ENCODE measurements at regions not wholly inside any gene's neighbourhood (a gene's known extent, or its start where the extent isn't known, plus 50 kb on each side); places are given as distances from the start of the nearest gene placed in this dataset.
A peak's percentile ranks its signal among the peaks of the same experiment; 100 is the strongest.

DNA sequence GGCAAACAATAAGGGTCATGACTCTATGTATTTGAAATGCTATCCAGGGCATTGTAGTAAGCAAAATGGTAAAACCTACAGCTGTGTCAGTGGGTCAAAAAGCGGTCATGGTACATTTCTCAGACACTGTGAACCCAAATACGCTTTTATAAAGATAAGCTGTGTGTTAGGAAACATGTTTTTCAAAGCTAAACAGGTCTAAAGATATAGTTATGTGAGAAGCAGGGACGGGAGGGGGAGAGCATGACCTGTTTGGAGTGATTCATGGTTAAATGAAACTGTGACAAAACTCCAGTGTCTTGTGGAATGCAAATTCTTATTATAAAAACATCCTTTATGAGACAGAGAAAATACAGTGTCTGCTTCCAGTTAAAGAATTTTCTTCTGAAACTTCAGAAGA, 205.4 kb upstream of the BMP2 start:
- DNase-seq (ENCODE audit: low spot score) = peak; percentile 14

- no peak for DNase-seq (ENCODE audit: low spot score)
Observed at GRCh38 chr20:6560978-6561377, 206.5 kb upstream of the BMP2 start.

GRCh38 chr20:6559791-6560190, 207.7 kb upstream of the BMP2 start:
- DNase-seq (ENCODE audit: low spot score) = no peak

GRCh38 chr20:6558341-6558740, 209.1 kb upstream of the BMP2 start:
- no peak for DNase-seq (ENCODE audit: low spot score)

DNA sequence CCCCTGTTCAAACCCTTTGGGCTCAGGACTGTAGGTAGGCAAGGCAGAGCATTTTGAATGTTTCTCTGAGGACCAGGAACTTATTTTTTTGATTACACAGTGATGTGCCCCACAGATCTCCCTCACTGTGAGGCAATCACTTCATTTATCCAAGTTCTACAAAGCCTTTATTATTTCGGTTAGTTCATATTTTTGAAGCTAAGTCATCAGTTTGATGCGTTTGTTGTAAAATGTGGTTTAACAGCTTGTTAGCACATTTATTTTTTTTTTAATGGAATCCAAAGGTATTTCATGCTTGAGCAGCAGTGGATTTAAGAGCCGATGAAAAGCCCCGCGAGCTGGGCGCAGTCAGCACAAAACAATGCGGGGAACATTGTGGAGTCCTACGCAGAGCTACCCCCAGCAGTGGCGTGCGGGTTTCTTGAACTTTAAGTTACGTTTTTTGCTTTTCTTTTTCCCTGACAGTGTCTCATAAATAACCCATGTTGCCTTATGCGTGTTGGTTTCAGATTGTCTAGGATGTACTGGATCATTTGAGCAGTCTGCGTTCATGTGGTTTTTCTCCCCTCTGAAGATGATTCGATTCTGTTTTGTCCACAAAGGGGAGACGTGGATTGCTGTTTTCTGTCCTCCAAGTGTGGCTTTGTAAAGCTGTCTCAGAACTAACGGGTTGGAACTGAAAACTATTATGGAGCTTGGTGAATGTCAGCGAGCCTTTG, 233.6 kb upstream of the BMP2 start:
- peak; percentile 49 for DNase-seq (ENCODE audit: low spot score)

DNA sequence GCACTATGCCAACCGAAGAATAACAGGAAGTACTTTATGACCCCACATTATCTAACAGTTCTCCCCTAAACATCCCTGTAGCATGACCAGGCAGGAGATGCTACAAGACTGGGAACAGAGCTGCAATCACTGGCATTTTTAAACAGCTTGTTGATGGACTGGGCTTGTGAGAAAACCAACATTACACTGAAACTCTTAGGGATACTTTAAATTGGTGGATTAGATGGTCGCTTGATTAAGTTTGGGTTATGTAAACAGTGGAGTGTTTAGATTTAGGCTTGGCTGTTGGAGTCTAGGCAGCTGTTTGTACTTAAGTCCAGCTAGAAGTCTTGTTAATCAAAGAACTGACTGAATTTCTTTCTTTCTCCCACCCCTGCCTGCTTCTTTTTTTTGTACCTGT, 234.1 kb upstream of the BMP2 start:
- DNase-seq (ENCODE audit: low spot score) = peak; percentile 26

DNA sequence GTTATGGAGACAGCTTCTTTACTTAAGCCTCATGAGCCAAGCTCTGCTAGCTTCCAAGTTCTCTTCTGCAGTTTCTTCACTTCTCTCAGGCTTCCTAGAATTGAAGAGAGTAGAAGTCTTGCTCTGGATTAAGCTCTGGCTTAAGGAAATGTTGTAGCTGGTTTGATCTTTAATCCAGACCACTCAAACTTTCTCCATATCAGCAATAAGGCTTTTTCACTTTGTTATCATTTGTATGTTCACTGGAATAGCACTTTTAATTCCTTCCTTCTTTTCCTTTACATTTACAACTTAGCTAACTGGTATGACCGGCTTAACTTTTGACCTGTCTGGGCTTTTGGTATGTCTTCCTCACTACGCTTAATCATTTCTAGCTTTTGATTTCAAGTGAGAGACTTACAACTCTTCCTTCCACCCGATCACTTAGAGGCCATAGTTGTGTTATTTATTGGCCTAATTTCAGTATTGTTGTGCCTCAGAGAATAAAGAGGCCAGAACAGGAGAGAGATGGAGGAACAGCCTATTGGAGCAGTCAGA, 236.6 kb upstream of the BMP2 start:
- DNase-seq (ENCODE audit: low spot score) = no peak

DNA sequence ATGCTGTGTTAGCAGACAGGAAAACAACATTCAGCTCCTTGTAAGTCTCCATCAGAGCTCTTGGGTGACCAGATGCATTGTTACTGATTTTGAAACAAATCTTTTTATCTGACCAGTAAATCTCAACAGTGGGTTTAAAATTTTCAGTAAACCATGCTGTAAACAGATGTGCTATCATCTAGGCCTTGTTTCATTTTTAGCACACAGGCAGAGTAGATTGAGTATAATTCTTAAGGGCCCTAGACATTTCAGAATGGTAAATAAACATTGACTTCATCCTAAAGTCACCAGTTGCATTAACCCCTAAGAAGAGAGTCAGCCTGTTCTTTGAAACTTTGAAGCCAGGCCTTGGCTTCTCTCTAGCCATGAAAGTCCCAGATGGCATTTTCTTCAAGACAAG, 237.2 kb upstream of the BMP2 start:
- no peak for DNase-seq (ENCODE audit: low spot score)

DNA sequence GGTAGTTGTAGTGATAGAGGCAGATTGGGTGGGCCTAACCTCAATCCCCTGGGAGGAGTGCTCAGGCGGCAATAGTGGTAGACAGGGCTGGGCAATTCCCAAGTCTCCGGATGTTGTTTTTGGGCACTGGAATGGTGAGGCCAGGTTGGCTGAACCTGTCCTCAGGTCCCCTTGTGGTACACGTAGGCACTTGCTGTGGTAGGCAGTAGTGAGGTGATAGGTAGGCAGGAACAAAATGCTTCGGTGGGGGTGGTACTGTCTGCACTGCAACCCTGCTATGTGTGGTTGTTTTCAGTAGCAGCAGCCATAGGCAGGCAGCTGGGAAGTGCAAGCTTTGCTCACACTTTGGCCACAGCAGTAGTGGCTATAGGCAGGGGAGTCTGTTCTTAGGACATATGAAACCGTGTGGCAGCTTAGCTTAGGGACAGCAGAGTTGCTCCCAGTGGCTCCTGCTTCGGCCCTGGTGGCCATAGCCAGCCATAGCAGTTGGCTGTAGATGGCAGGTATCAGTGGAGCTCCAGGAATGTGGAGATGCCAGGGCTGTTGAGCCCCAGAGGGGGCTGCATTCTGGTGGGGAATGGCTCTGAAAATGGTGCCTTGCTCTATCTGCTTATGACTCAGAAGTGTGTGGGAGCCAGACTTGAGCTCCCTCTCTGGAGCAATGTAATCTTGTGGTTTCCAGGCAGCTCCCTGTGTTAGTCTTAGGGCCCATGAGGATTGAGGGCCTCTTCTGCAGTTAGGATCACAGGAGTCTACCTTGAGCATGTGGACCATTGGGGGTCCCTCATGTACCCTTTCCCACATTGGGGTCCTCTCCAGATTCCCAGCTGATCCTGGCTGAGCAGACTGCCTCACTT, 241.8 kb upstream of the BMP2 start:
- DNase-seq (ENCODE audit: low spot score) = no peak

DNA sequence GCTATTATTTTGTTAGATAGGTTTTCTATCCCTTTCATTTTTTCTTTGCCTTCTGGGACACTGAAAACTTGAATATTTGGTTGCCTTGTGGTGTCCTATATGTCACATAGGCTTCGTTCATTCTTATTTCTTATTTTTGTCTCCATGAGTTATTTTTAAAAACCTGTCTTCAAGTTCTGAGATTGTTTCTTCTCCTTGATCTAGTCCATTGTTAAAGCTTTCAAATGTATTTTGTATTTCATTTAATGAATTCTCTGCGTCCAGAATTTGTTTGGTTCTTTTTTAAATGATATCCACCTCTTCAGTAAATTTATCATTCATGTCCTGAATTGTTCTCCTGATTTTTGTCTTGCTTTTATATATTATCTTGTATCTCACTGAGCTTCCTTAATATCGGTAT, 243.2 kb upstream of the BMP2 start:
- DNase-seq (ENCODE audit: low spot score) = no peak

DNA sequence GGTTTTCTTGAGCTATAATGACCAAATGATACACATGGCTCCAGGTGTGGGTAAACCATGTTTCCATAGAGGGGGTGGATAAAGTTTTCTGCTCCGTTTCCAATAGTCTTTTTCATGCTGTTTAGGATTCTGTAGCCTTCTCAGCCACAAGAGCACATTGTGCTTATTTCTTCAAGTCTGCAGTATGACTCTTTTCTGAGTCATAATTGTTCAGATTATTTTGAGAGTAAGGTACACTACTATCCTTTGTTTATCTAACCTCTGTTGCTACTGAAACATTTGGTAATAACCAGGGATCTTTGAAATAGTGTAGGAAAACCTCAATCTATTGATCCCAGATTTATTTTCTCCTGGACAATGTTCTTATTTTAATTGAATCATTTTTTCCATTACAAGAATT, 247.9 kb upstream of the BMP2 start:
- DNase-seq (ENCODE audit: low spot score) = peak; percentile 20

GRCh38 chr20:6515261-6515660, 252.2 kb upstream of the BMP2 start:
- DNase-seq (ENCODE audit: low spot score) = no peak

DNA sequence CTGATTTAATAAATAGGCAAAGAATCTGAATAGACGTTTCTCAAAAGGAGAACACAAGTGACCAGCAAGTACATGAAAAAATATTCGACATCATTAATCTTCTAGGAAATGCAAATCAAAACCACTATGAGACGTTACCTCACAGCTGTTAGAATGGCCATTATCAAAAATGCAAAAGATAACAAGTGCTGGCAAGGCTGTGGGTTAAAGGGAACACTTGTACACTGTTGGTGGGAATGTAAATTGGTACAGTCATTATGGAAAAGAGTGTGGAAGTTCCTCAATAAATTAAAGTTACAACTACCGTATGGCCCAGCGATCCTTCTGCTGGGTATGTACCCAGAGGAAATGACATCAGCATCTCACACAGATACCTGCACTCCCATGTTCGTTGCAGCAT, 253.9 kb upstream of the BMP2 start:
- no peak for DNase-seq (ENCODE audit: low spot score)

GRCh38 chr20:6509374-6509773, 258.1 kb upstream of the BMP2 start:
- DNase-seq (ENCODE audit: low spot score) = no peak

DNA sequence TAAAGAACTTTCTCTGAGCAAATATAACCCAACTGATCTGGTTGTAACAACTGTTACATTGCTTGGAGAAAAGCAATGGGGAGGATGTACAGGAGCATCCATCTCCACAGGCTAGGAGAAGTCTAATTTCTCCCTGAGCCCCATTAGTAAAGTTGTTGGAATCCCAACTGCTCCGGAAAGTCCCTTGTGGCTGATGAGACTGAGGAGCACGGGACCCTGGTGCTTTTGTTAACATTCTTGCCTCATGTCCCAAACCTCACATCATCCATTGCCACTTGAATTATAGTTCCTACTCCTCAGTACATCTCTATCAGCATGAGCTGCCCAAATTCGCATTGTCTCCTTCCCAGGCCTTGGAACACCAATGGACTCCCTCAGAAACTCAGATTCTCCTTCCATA, 260.6 kb upstream of the BMP2 start:
- DNase-seq (ENCODE audit: low spot score) = no peak

- no peak for DNase-seq (ENCODE audit: low spot score)
Observed at GRCh38 chr20:6504826-6505225, 262.7 kb upstream of the BMP2 start.

DNA sequence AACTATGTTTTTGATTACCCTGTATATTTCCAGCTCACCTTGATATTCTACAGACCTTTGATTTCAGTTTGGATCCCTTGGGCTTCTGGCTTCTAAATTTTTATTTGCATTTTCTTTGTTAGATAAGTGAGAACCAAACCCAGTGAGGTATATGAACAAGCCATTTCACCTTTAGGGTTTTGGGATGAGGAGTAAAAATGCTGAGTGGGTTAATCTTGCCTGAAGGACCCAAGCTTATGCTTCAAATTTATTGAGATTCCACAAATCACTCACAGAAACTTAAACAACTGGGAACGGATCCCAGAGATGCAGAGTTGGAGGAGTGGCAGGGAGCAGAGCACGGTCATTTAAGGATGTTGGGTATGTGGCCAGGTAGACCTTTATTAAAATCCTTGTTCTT, 263.3 kb upstream of the BMP2 start:
- DNase-seq (ENCODE audit: low spot score) = no peak

DNA sequence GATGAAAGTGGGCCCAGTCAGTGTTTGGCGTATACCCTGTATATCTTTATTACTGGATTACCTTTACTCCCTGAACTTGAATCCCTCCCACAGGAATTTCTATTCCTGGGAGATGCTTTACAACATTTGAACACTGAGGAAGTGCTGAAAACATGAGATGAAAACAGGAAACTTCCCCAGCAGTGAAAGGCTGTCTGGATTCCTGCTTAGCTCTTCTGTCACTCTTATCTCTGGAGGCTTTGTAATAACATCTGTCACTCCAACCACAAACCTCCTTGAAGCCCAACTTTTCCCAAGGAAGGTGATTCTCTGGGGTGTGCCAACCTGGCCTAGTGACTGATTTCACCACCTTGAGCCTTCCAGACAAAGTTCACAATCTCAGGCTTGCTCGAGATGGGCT, 264.5 kb upstream of the BMP2 start:
- no peak for DNase-seq (ENCODE audit: low spot score)

- DNase-seq (ENCODE audit: low spot score) = no peak
Observed at GRCh38 chr20:6502219-6502618, 265.3 kb upstream of the BMP2 start.

DNA sequence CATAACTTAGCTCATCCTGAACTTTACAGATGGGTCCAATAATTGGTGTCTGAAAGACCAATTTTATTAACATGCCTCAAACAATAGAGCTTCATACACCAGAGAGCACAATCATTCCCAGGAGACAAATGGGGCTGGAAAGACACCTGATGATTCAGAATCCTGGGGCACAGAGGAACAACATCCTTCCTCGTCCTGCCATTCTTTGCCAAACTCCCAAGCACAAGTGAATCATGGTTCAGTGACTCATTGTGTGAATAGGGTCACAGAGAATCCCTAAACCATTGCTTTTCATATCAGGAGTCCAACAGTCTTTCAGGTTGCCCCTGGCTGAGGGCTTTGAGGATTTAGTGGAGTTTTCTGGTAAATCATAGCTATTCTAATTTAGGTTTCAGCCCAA, 266.4 kb upstream of the BMP2 start:
- peak; percentile 44 for DNase-seq (ENCODE audit: low spot score)

- no peak for DNase-seq (ENCODE audit: low spot score)
Observed at GRCh38 chr20:6499566-6499965, 267.9 kb upstream of the BMP2 start.

DNA sequence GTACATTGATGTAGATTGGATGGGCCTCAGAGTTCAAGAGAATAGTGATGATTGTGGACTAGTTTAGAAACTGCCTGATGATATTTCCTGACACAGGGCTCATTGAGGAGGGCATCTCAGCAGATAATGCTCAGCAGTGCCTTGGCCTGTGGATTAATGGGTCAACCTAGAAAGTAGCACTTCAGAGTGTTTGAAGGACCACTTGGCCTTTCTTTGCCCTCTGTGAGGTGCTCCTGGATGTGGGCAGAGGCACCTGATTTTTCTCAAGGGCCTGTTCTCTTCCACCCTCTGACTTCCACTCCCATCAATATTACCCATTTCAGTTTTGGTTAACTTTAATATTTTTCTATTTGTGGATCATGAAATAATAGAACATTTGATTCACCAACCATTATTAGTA, 270.6 kb upstream of the BMP2 start:
- DNase-seq (ENCODE audit: low spot score) = no peak

- DNase-seq (ENCODE audit: low spot score) = no peak
Observed at GRCh38 chr20:6495907-6496306, 271.6 kb upstream of the BMP2 start.
